NT2/D1 (cell line): ENCODE measurements at regions not wholly inside any gene's neighbourhood (a gene's known extent, or its start where the extent isn't known, plus 50 kb on each side); places are given as distances from the start of the nearest gene placed in this dataset.

Source experiments
- YY1 ChIP-seq: IDR thresholded peaks from 2 replicates; pipeline ENCODE4 v1.6.1; 2011; ENCODE audit not compliant: insufficient read length, insufficient read depth
- ZNF274 ChIP-seq: IDR thresholded peaks from 2 replicates; pipeline ENCODE4 v1.6.1; 2011; ENCODE audit warnings: mild to moderate bottlenecking, low read depth, low read length

- no peak for TF ChIP-seq ZNF274
- no peak for TF ChIP-seq YY1
Measured at GRCh38 chr5:53389093-53389492, 91.3 kb upstream of the FST start.
